ENCODE measurements at regions not wholly inside any gene's neighbourhood (a gene's known extent, or its start where the extent isn't known, plus 50 kb on each side); places are given as distances from the start of the nearest gene placed in this dataset.

GRCh38 chr13:90951663-90952062, 395.8 kb upstream of the MIR17HG start:
- no peak for TF ChIP-seq POLR2AphosphoS5 (IDR thresholded peaks at IDR 0.05)
- no peak for TF ChIP-seq POLR2A (IDR thresholded peaks at IDR 0.05)
- TF ChIP-seq, protein P1, sequence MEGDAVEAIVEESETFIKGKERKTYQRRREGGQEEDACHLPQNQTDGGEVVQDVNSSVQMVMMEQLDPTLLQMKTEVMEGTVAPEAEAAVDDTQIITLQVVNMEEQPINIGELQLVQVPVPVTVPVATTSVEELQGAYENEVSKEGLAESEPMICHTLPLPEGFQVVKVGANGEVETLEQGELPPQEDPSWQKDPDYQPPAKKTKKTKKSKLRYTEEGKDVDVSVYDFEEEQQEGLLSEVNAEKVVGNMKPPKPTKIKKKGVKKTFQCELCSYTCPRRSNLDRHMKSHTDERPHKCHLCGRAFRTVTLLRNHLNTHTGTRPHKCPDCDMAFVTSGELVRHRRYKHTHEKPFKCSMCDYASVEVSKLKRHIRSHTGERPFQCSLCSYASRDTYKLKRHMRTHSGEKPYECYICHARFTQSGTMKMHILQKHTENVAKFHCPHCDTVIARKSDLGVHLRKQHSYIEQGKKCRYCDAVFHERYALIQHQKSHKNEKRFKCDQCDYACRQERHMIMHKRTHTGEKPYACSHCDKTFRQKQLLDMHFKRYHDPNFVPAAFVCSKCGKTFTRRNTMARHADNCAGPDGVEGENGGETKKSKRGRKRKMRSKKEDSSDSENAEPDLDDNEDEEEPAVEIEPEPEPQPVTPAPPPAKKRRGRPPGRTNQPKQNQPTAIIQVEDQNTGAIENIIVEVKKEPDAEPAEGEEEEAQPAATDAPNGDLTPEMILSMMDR (IDR thresholded peaks at IDR 0.05) = no peak
- no peak for TF ChIP-seq EP300 (IDR thresholded peaks at IDR 0.05)

Measured in sigmoid colon (tissue), 4 donors.